CD4-positive, alpha-beta T cell treated with Interleukin-21 for 1 hour (primary cell): ENCODE measurements at regions not wholly inside any gene's neighbourhood (a gene's known extent, or its start where the extent isn't known, plus 50 kb on each side); places are given as distances from the start of the nearest gene placed in this dataset.
"Not testable (repeated sequence)": the region's sequence is repeated elsewhere in the genome, so short reads cannot be mapped to it uniquely, and the experiment has no call there.

Source experiments
- DNase-seq: peaks from one replicate; pipeline ENCODE4 v3.0.0-alpha.2; 2020

GRCh38 chr12:22115711-22116110 lies 69.7 kb downstream of the CMAS start:
- no peak for DNase-seq

- no peak for DNase-seq
Observed at GRCh38 chr12:22116376-22116775, 70.4 kb downstream of the CMAS start.

- no peak for DNase-seq
Observed at GRCh38 chr12:22117563-22118237, 71.7 kb downstream of the CMAS start.

GRCh38 chr12:22118238-22118790 lies 72.3 kb downstream of the CMAS start:
- DNase-seq: no peak

GRCh38 chr12:22121224-22121623 lies 75.2 kb downstream of the CMAS start:
- peak; percentile 52 for DNase-seq

- DNase-seq: no peak
Observed at GRCh38 chr12:22122359-22122758, 76.3 kb downstream of the CMAS start.

GRCh38 chr12:22124987-22125386 lies 79.0 kb downstream of the CMAS start:
- DNase-seq: no peak

- DNase-seq: not testable (repeated sequence)
Observed at GRCh38 chr12:22126101-22126500, 80.1 kb downstream of the CMAS start.

- no peak for DNase-seq
Observed at GRCh38 chr12:22126758-22127157, 80.7 kb downstream of the CMAS start.

GRCh38 chr12:22130671-22131070 lies 84.7 kb downstream of the CMAS start:
- DNase-seq: no peak

- not testable (repeated sequence) for DNase-seq
Observed at GRCh38 chr12:22136604-22137117, 90.6 kb downstream of the CMAS start.
